CD4-positive, CD25-positive, alpha-beta regulatory T cell (primary cell): ENCODE measurements at regions not wholly inside any gene's neighbourhood (a gene's known extent, or its start where the extent isn't known, plus 50 kb on each side); places are given as distances from the start of the nearest gene placed in this dataset.

Experiments
- ATAC-seq, 2 donors: fragments of 150-1000 bp; cut with Tn5 transposase; one replicate each; pipeline ENCODE4 v1.10.0; 2021; ENCODE audit warnings: low read depth in 2 of 2, moderate number of reproducible peaks in 2 of 2, moderate library complexity in 1 of 2
- DNase-seq, 3 donors: peaks; one replicate each; pipeline versions ENCODE4 v3.0.0 to v3.0.0-alpha.2; 2012 to 2022; ENCODE audit warnings: mixed read lengths in 1 of 3
- H3K27ac ChIP-seq: one replicate; pipeline ENCODE4 v1.7.0; 2013; ENCODE audit warnings: mild to moderate bottlenecking, low read length; ENCODE audit not compliant: insufficient read depth, poor library complexity, severe bottlenecking
- H3K27me3 ChIP-seq: one replicate; pipeline ENCODE4 v1.7.0; 2013; ENCODE audit warnings: low read length; ENCODE audit not compliant: control insufficient read depth, insufficient read depth
- H3K36me3 ChIP-seq: one replicate; pipeline ENCODE4 v1.7.0; 2013; ENCODE audit warnings: mild to moderate bottlenecking, low read length, moderate library complexity; ENCODE audit not compliant: control insufficient read depth, insufficient read depth
- H3K4me1 ChIP-seq: 2 replicates; pipeline ENCODE4 v1.7.0; 2013; ENCODE audit warnings: mild to moderate bottlenecking, low read length; ENCODE audit not compliant: insufficient read depth, control insufficient read depth, poor library complexity, severe bottlenecking
- H3K4me3 ChIP-seq: one replicate; pipeline ENCODE4 v1.7.0; 2013; ENCODE audit warnings: low read depth, mild to moderate bottlenecking, low read length, moderate library complexity
- H3K9me3 ChIP-seq, 2 experiments: 1 replicate in 1 of 2; 2 replicates in 1 of 2; pipeline ENCODE4 v1.7.0; 2013; ENCODE audit warnings: low read length in 2 of 2, mild to moderate bottlenecking in 1 of 2, moderate library complexity in 1 of 2; ENCODE audit not compliant: control insufficient read depth in 2 of 2
- H3K27ac Mint-ChIP-seq, 3 donors: one replicate each; pipeline ENCODE4 v1.8.0; 2020 to 2022; ENCODE audit warnings: mild to moderate bottlenecking in 3 of 3, mixed read lengths in 3 of 3, moderate library complexity in 2 of 3
- H3K27me3 Mint-ChIP-seq: one replicate; pipeline ENCODE4 v1.8.0; 2022; ENCODE audit warnings: mild to moderate bottlenecking, mixed read lengths
- H3K36me3 Mint-ChIP-seq: one replicate; pipeline ENCODE4 v1.8.0; 2020; ENCODE audit warnings: mixed read lengths
- H3K4me1 Mint-ChIP-seq, 4 donors: one replicate each; pipeline ENCODE4 v1.8.0; 2020 to 2022; ENCODE audit warnings: mixed read lengths in 4 of 4, mild to moderate bottlenecking in 1 of 4
- H3K4me3 Mint-ChIP-seq, 4 donors: one replicate each; pipeline ENCODE4 v1.8.0; 2020 to 2022; ENCODE audit warnings: mild to moderate bottlenecking in 4 of 4, mixed read lengths in 4 of 4, moderate library complexity in 3 of 4
- H3K9me3 Mint-ChIP-seq, 7 donors: one replicate each; pipeline ENCODE4 v1.8.0; 2020 to 2022; ENCODE audit warnings: mixed read lengths in 7 of 7, mild to moderate bottlenecking in 3 of 7, moderate library complexity in 2 of 7

DNA sequence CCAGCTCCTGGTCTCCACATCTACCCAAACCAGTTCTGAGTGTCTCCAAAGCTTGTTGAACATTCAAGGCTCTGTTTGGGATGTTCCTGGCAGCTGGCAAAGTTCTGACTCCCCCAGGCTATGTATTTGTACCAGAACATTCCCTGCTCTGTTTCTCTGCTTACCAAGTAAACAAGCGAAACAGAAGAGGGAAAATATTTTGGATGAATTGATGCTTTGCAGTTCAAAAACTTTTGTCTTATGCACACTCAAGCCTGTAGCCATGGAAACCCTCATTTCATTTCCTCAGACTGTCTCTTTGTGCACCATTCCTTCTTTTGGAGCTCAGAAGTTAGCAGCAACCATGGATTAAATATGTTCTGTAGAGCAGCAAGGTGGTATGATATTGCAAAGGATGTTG lies 145.8 kb downstream of the ACTL7B start:
- H3K4me1 ChIP-seq, result no peaks in the 10 kb centered on the region
- Mint-ChIP-seq H3K9me3 (peaks cover 0 to 5% (median 0%) of the 10 kb centered on the region in 7 donors), H3K27me3 (peaks cover 4% of the 10 kb centered on the region), H3K36me3 (no peaks in the 10 kb centered on the region), H3K27ac (no peak overlapping the region), H3K4me1 (no peaks in the 10 kb centered on the region), H3K4me3 (no peak overlapping the region)
- H3K27me3 ChIP-seq, result no peaks in the 10 kb centered on the region
- no peak overlapping the region for H3K27ac ChIP-seq
- DNase-seq (no peak), ATAC-seq (no peak)
- H3K36me3 ChIP-seq, result no peaks in the 10 kb centered on the region
- no peak overlapping the region for H3K4me3 ChIP-seq
- no peaks in the 10 kb centered on the region for H3K9me3 ChIP-seq

DNA sequence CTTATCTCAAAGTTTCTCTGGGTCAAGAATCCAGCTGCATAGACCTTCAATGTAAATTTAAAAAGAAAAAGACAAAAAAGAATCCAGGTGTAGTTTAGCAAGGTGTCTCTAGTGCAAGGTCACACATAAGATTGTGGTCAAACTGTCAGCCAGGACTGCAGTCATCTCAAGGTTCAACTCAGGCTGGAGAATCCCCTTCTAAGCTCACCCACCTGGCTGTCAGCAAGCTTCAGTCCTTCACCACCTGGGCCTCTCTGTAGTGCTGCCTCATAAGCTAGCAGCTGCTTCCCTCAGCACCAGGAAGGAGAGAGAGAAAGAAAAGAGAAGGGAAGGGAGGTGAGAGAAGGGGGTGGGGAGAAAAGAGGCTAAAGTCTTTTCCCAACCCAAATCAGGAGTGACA lies 146.7 kb downstream of the ACTL7B start:
- H3K27me3 Mint-ChIP-seq, result no peaks in the 10 kb centered on the region

DNA sequence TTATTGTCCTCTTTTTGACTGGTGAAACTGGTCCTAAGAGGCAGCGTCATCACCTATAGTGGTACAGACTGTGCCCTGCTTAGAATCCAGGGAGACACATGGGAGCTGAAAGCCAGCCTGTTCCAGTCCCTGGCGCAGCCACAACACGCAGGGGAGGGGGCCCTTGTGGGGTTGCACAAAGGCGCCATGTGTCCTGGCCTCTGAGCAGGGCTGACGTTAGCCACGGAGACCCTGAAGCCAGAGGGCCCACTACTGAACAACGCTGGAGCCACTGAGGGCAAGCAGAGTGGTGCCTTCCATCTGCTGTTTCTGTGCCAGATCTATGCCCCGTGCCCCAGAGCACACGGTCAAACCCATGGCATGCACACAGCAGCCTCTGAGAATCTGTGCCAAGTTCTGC lies 147.3 kb downstream of the ACTL7B start:
- no peaks in the 10 kb centered on the region for H3K9me3 ChIP-seq
- no peaks in the 10 kb centered on the region for H3K27me3 ChIP-seq
- Mint-ChIP-seq H3K36me3 (no peaks in the 10 kb centered on the region), H3K4me1 (no peaks in the 10 kb centered on the region), H3K9me3 (peaks cover 0 to 3% (median 0%) of the 10 kb centered on the region in 7 donors), H3K27ac (no peak overlapping the region), H3K27me3 (no peaks in the 10 kb centered on the region), H3K4me3 (no peak overlapping the region)
- DNase-seq (no peak), ATAC-seq (no peak)
- no peak overlapping the region for H3K4me3 ChIP-seq
- H3K36me3 ChIP-seq, result no peaks in the 10 kb centered on the region
- no peak overlapping the region for H3K27ac ChIP-seq
- no peaks in the 10 kb centered on the region for H3K4me1 ChIP-seq

More for the DNA sequence above, 146.7 kb downstream of the ACTL7B start:
- ATAC-seq (no peak), DNase-seq (no peak)
- H3K4me3 Mint-ChIP-seq, result no peak overlapping the region
- H3K27ac Mint-ChIP-seq, result no peak overlapping the region
- H3K36me3 Mint-ChIP-seq, result no peaks in the 10 kb centered on the region
- peaks cover 0 to 3% (median 0%) of the 10 kb centered on the region in 7 donors for H3K9me3 Mint-ChIP-seq
- Histone ChIP-seq H3K4me1 (no peaks in the 10 kb centered on the region), H3K36me3 (no peaks in the 10 kb centered on the region), H3K4me3 (no peak overlapping the region), H3K27ac (no peak overlapping the region), H3K27me3 (no peaks in the 10 kb centered on the region), H3K9me3 (no peaks in the 10 kb centered on the region)
- no peaks in the 10 kb centered on the region for H3K4me1 Mint-ChIP-seq

DNA sequence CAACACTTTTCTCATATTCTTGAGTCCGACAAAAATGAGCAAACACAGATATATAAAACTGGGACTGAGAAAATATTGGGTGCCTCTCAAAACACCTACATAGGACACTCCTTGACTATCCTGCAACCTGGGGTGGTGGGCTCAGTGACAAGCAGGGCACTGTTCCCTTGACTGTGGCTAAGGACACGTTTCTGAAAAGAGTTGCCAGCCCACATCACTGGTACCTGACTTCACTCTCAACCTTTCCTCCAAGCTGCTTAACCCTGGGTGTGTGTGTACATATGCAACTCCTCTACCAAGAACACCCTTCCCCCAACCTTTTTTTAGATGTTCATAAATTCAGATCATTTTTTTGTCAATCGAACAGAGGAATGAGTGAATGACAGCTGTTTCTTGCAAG lies 148.7 kb downstream of the ACTL7B start:
- Histone ChIP-seq H3K27me3 (no peaks in the 10 kb centered on the region), H3K4me3 (no peak overlapping the region), H3K36me3 (no peaks in the 10 kb centered on the region), H3K9me3 (no peaks in the 10 kb centered on the region), H3K4me1 (no peaks in the 10 kb centered on the region), H3K27ac (no peak overlapping the region)
- H3K36me3 Mint-ChIP-seq, result no peaks in the 10 kb centered on the region
- DNase-seq (no peak), ATAC-seq (no peak)
- H3K4me3 Mint-ChIP-seq, result no peak overlapping the region
- H3K27me3 Mint-ChIP-seq, result no peaks in the 10 kb centered on the region
- H3K9me3 Mint-ChIP-seq, result peaks cover 0 to 3% (median 0%) of the 10 kb centered on the region in 7 donors
- no peak overlapping the region for H3K27ac Mint-ChIP-seq
- H3K4me1 Mint-ChIP-seq, result no peaks in the 10 kb centered on the region

DNA sequence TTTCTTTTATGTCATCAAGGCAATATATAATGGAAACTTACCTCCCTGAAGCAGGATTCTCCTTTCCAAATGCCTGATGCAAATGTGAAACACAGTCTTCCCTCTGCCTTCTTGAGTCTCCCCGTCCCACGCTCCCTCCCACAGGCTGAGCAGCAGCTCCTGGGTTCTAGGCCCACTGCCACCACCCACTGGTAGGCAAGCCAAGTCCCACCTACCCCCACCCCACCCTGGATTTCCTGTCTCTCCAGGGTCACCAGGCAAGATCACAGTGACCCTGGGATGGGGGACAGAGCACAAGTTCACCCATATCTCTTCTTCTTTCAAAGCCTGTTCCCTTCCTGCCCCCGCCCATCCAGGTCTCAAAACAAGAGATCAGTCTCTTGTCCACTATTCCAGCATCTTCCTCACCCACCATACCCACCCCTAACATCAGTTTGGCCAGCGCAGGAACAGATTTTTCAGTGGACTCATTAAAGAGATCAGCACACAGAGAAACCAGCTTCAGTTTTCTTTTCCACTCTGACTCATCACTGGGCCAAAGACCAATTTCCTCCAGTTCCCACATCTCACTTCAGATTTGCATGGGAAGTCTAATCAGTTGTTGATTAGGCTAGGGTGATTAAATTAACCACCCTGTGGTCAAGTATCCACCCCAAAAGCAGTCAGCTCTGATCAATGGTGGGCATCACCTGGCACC lies 151.5 kb downstream of the ACTL7B start:
- ATAC-seq, result no peak
- H3K36me3 Mint-ChIP-seq, result no peaks in the 10 kb centered on the region

DNA sequence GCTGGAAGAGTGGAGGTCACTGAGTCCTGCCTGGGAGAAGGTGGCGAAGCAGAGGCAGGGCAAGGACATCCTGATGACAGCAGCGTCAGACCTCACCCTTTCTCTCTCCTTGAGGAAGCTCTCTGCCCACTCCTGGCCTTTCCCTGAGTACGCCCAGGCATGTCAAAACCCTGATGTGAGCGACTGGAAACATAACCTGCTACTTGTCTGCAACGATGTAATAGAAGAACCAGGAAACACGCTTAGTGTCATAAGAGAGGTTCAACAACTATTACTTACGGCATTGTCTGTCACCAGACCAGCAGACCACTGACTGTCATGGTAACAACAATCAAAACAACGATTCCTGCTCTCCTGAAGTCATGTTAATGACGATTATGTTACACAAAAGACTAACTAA lies 152.4 kb downstream of the ACTL7B start:
- H3K9me3 ChIP-seq, result no peaks in the 10 kb centered on the region
- no peaks in the 10 kb centered on the region for H3K27me3 ChIP-seq
- H3K36me3 ChIP-seq, result no peaks in the 10 kb centered on the region
- H3K27ac ChIP-seq, result no peak overlapping the region
- H3K4me1 ChIP-seq, result no peaks in the 10 kb centered on the region
- H3K9me3 Mint-ChIP-seq, result peaks cover 0 to 1% (median 0%) of the 10 kb centered on the region in 7 donors
- ATAC-seq (no peak), DNase-seq (no peak)
- H3K4me3 Mint-ChIP-seq, result no peak overlapping the region
- H3K27me3 Mint-ChIP-seq, result no peaks in the 10 kb centered on the region
- H3K27ac Mint-ChIP-seq, result no peak overlapping the region
- H3K4me1 Mint-ChIP-seq, result no peaks in the 10 kb centered on the region
- no peak overlapping the region for H3K4me3 ChIP-seq
- H3K36me3 Mint-ChIP-seq, result no peaks in the 10 kb centered on the region

More for the DNA sequence above, 151.5 kb downstream of the ACTL7B start:
- Mint-ChIP-seq H3K4me3 (no peak overlapping the region), H3K4me1 (no peaks in the 10 kb centered on the region), H3K9me3 (peaks cover 0 to 1% (median 0%) of the 10 kb centered on the region in 7 donors), H3K27me3 (no peaks in the 10 kb centered on the region), H3K27ac (no peak overlapping the region)
- H3K4me3 ChIP-seq, result no peak overlapping the region
- no peaks in the 10 kb centered on the region for H3K27me3 ChIP-seq
- no peak for DNase-seq
- H3K27ac ChIP-seq, result no peak overlapping the region
- H3K36me3 ChIP-seq, result no peaks in the 10 kb centered on the region
- H3K4me1 ChIP-seq, result no peaks in the 10 kb centered on the region
- no peaks in the 10 kb centered on the region for H3K9me3 ChIP-seq

DNA sequence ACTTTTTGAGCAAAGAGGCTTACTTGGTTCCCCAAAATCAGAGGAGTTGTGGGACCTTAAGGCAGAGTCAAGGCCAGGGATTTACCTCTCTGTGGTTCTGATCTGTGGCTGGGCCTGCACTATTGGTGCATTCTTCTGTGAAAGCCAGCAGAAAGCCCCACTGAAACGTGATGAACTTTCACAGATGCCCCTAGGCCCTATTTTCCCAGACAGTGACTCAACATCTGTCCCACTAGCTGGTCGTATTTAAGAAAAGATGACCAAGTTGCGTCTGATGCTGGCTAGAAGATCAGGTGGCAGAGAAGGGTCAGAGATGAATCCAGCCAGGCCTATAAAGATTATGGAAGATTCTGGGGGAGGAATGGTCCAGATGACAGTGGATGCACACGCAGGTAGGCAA lies 153.1 kb downstream of the ACTL7B start:
- H3K36me3 Mint-ChIP-seq, result no peaks in the 10 kb centered on the region
- H3K4me1 Mint-ChIP-seq, result no peaks in the 10 kb centered on the region
- no peak overlapping the region for H3K27ac Mint-ChIP-seq
- no peak overlapping the region for H3K4me3 Mint-ChIP-seq
- H3K27me3 Mint-ChIP-seq, result no peaks in the 10 kb centered on the region
- H3K9me3 ChIP-seq, result no peaks in the 10 kb centered on the region
- DNase-seq (no peak), ATAC-seq (no peak)
- H3K9me3 Mint-ChIP-seq, result peaks cover 0 to 3% (median 0%) of the 10 kb centered on the region in 7 donors
- H3K27ac ChIP-seq, result no peak overlapping the region
- H3K4me3 ChIP-seq, result no peak overlapping the region
- H3K36me3 ChIP-seq, result no peaks in the 10 kb centered on the region
- no peaks in the 10 kb centered on the region for H3K27me3 ChIP-seq
- H3K4me1 ChIP-seq, result no peaks in the 10 kb centered on the region

DNA sequence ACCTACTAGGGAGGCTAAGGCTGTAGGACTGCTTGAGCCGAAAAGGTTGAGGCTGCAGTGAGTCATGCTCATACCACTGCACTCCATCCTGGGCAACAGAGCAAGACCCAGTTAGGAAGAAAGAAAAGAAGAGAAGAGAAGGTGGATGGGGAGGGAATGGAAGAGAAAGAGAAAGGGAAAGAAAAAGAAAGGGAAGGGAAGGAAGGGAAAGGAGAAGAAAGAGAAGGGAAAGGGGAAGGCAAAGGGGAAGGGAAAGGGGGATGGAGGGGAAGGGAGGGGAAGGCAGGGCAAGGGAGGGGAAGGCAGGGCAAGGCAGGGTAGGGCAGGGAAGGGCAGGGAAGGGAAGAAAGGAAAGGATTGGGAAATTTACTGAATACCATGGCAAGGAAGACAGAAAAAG lies 157.0 kb downstream of the ACTL7B start:
- Mint-ChIP-seq H3K36me3 (no peaks in the 10 kb centered on the region), H3K4me1 (no peaks in the 10 kb centered on the region), H3K4me3 (no peak overlapping the region), H3K27ac (no peak overlapping the region), H3K27me3 (no peaks in the 10 kb centered on the region), H3K9me3 (peaks cover 0 to 10% (median 3%) of the 10 kb centered on the region in 7 donors)
- Histone ChIP-seq H3K4me1 (no peaks in the 10 kb centered on the region), H3K36me3 (no peaks in the 10 kb centered on the region), H3K4me3 (no peak overlapping the region), H3K27ac (no peak overlapping the region), H3K9me3 (no peaks in the 10 kb centered on the region), H3K27me3 (no peaks in the 10 kb centered on the region)
- ATAC-seq (no peak), DNase-seq (no peak)
